ENCODE measurements at regions not wholly inside any gene's neighbourhood (a gene's known extent, or its start where the extent isn't known, plus 50 kb on each side); places are given as distances from the start of the nearest gene placed in this dataset.
"Not testable (repeated sequence)": the region's sequence is repeated elsewhere in the genome, so short reads cannot be mapped to it uniquely, and the experiment has no call there.

DNA sequence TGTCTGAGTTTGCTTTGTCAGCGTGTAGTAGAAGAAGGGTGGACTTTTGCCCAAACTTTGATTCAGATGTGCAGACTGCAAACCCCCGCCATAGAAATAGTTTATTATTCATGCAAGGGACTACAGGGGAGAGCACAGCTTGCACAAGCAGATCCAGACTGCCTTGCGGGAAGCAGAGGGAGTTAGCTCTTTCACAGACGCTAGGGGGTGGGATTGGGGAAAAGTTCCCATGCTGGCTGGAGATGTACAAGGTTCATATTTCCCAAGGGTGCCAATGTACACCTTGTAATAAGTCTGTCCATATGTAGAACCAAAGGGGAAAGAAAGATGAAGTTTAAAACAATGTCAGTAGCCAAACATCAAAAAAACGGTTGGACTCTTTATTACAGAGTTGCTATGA, 749.7 kb upstream of the COX7C start:
- DNase-seq: no peak

DNA sequence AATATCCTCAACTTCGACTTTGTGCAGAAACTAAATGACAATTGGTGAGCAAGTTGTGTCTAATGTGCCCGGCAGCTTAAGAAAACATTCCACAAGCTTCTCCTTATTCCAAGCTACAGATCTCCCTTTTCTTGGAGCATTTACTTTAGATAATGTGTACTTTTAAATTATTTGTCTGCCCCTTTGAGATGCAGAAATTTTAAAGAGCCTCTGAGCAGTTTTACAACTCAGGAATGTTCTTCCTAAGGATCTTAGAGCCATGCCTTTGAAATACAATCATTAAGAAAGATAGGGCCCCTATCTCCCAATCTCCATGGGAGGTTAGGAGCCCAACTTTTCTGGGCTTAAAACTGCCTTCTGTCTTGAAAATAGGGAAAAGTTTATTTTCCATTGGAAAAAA, 723.7 kb upstream of the COX7C start:
- no peak for DNase-seq

DNA sequence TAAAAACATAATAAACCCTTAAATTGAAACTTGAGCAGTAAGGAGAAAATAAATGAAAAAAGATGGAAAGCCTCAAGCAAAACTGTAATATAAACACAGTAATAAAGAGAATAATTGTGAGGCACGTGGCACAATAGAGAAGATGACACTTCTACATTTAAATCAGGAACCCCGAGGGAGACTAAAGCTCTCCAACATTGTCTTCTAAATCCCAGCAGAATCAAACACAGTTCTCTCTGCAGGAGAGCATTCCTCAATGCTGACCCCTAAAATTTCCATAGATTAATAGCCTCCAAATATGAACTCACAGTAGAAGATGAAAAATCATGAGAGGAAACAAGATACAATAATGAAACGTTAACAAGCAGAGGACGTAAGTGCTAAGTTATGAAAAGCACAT, 721.2 kb upstream of the COX7C start:
- no peak for DNase-seq

DNA sequence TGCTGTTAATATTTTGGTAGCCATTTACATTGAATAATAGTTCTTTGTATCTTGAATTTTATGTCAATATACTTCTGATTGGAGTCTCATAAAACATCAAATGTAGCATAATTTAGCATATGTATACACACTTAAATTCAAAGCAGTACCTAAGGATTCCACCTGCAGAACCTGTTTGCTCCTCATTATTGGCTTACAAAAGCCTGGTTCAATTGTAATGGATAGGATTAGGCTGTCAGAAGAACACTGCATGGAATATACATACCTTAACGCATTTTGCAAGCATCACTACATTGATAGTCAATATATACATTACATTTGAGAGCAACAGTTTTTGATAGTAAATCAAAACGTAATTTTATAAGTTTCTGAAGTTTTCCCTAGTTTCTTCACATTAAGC, 711.3 kb upstream of the COX7C start:
- no peak for DNase-seq

DNA sequence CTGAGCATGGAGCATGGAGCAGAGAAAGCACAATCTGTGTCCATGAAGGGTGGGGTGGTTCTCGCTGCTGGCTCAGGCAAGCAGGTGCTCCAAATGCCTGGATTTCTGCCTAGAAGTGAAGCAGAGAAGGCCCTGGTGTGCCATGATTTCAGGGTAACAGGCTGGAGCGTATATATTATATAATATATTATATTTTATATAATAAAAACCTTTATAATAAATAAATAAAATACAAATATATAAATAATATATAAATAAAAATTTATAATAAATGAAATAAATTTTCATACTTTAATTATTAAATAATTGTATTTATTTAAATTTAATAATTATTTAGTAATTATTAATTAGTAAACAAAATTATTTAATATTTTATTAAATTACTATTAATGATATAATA, 707.4 kb upstream of the COX7C start:
- DNase-seq: no peak

DNA sequence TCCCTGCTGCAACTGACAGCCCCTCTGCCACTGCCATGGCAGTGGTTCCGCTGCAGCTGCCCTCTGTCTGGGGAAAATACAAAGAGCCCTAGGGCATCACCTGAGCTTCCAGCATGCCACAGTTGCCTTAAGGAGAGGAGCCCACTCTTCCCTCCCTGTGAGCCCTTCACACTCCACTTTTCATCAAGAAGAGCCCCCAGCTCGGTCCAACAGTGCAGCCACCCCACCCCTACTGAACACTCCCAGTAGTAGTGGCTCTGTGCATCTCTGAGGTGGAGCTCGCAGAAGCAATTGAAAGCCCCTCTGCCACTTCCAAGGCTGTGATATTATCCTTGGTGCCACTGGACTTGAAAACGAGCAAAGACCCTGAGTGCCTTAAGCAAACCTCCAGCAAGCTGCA, 696.8 kb upstream of the COX7C start:
- no peak for DNase-seq

DNA sequence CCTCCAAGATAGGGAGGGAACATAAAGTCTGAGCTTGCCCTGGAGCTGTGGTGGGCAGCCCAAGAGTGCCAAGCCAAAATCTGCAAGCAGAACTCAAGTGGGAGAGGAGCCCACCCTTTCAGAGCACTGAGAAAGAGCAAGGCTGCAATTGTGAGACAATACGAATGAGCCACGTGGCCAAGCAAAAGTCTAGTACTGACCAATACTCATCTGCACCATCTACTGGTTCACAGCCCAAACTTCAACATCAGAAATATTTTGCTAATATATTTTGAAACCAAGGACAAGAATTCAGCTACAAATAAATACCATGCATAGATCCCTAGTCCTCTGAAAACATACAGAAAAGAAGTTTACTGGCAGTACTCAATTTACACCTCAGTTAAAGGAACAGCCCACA, 696.2 kb upstream of the COX7C start:
- DNase-seq: no peak

DNA sequence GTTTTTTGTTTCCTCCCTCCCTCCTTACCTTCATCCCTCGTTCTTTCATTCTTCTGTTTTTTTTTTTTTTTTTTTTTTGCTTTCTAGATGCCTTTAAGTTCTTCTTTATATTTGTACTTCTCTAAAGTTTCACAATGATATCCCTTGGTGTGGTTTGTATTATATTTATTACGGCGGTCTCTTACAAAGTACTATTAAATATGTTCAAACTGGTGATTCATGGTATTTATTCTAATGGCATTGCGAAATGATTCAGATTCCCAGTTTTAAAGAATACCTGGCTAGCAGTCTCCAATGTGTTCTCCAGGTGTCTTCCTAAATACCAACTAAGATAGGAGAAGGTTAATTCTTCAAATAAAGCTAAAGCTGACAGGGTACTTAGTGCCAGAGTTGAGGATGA, 690.1 kb upstream of the COX7C start:
- no peak for DNase-seq

DNA sequence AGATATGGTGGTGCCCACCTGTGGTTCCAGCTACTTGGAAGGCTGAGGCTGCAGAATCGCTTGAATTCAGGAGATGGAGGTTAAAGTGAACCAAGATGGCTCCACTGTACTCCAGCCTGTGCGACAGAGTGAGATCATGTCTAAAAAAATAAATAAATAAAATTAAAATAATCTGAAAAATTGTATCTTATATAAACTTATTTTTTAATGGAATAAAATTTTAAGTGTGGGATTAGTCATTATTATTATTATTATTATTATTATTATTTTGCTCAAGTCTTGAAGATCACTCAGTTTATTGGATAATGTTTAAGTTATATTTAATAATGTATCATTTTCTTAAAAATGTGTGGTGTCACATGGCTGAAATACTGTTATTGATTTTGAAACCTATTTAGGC, 688.0 kb upstream of the COX7C start:
- DNase-seq: no peak

DNA sequence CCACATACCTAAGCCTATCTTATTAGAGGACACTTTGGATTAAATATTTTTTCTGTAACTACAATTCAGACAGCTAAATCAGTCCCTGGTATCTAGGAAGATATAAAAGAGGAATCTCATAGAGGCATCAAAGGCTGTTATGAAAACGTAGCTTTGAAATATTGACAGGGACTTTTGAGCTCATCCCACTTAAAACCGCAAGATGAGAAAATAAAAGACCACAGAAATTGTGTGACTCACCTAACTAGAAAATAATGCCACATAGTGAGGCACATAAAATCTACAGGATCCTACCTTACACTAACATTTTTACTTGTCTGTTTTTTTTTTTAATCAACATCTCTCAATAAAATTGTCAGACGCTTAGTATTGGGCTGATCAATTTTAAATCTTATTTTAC, 686.5 kb upstream of the COX7C start:
- DNase-seq: no peak

DNA sequence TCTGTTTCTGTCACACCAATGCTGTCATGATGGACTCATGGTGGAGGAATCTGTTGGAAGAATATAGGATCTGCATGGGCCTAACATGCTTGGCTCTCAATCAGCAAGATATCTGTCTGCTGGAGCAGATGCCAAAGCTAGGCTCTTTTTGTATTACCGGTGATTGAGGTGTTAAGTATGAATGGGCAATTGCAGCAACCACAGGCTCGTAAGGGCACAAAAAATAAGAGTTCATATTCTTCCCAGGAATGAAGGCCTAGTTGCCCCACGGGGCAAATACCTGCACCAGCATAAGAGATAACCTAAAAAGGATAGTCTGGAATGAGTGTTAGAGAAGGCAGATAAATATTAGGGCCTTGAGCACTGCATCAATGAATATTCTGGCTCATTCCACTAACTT, 679.5 kb upstream of the COX7C start:
- DNase-seq: no peak

DNA sequence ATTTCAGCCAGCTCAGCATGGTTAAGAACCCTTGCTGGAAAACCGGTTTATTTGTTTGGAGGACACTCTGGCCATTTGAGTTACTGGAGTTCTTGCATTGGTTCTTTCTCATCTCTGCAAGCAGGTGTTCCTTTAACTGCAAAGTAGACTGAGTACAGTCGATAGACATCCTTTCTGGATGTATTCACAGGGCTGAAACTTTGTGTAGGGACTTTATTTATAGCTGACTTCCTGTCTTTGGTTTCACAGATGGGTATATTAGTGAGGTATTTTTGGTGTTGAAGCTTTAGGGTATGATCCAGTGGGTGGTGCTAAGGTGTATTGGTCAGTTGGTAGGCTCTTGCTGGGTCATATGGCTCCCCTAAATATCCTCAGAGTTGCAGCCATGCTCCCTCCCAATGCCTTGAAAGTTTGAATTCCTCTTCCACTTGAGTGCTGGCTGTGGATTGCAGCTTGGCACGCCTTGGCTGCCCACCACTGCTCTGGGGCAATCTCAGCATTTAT, 666.0 kb upstream of the COX7C start:
- no peak for DNase-seq

DNA sequence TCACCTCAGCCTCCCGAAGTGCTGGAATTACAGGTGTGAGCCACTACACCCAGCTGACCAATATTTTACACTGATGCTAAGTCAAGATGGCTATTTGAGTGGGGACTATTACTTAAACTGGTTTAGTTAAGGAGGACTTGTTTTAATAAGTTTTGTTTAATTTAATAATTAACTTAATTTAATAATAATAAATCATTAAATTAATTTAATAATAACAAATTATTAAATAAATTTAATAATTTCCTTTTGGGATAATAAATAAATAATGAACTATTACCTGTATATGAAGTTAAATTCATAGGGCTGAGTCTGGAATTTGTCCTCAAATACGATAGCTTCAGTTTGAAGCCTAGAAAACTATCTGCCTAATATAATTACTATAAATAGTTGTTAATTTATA, 665.1 kb upstream of the COX7C start:
- DNase-seq: no peak

DNA sequence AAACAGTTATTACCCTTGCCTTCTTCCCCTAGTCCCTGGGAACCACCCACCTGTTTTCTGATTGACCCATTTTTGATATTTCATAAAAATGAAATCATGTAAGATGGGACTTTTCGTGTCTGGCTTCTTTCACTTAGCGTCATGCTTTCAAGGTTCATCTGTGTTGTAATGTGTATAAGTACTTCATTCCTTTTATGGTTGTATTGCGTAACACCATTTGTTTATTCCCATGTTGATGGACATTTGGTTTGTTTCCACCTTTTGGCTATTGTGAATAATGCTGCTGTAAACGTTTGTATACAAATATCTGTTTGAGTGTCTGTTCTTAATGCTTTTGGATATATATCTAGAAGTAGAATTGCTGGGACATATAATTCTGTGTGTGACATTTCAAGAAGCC, 650.1 kb upstream of the COX7C start:
- no peak for DNase-seq

DNA sequence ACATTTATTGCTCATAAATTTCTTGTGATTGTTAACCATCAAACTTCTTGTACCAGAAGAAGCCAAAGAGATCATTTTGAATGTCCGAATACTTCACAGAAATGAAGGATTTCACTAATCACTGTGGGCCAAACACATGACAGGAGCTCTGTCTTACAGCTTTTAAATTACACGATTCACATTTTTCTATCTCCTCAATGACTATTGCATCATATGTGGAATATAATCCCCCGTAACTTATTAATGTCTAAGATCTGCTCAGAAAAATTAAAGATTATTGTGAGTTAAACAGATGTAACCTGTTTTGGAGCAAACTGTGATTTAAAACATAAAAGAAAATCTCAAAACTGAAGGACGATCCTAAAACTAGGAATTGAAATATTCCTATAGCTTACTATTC, 645.2 kb upstream of the COX7C start:
- DNase-seq: no peak

DNA sequence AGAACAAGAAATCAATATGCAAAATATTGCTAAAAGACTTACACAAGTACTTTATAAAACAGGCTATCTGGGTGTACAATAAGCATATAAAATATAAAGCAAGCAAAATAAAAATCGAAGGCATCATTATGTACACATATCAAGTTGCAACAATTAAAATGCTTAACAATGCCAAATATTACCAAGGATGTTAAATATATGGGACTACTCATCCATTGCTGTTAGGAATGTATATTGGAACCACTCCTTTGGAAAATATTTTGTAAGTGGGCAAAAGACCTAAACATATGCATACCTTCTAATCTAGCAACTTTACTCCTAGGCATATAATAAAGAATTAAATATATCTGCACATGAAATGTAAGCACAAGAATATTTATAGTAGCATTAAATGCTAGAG, 632.6 kb upstream of the COX7C start:
- DNase-seq: no peak

DNA sequence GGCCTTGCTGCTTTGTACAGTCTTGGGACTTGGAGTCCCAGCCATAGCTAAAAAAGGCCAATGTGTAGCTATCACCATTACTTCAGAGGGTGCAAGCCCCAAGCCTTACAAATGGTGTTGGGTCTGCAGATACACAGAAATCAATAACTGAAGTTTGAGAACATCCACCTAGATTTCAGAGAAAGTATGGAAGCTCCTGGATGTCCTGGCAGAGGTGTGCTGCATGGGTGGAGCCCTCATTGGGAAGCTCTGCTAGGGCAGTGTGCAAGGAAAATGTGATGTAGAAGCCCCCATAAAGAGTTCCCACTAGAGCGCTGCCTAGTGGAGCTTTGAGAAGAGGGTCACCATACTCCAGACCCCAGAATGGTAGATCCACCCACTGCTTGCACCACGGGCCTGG, 626.7 kb upstream of the COX7C start:
- DNase-seq: no peak

DNA sequence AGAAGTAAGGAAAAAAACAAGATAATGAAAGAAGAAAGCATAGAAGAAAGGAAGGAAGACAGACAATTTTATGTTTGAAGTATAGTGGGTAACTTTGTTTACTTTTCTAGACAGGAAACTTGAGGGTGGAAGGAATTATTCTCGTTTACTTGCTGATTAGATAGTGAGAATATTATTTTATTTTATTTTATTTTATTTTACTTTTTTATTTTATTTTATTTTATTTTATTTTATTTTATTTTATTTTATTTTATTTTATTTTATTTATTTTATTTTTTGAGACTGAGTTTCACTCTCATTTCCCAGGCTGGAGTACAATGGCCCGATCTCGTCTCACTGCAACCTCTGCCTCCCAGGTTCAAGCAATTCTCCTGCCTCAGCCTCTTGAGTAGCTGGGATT, 623.1 kb upstream of the COX7C start:
- DNase-seq: not testable (repeated sequence)

DNA sequence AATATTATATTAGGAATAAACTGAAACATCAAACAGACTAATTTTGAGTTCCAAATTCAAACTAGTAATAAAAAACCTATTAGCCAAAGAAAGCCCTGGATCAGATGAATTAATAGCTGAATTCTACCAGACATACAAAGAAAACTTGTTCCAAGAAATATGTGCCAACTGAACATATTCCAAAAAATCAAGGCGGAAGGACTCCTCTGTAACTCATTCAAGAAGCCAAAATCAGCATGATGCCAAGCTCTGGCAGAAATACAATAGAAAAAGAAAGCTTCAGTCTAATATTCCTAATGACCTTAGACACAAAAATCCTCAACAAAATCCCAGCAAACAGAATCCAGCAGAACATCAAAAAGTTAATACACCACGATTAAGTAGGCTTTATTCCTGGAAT, 619.1 kb upstream of the COX7C start:
- no peak for DNase-seq

DNA sequence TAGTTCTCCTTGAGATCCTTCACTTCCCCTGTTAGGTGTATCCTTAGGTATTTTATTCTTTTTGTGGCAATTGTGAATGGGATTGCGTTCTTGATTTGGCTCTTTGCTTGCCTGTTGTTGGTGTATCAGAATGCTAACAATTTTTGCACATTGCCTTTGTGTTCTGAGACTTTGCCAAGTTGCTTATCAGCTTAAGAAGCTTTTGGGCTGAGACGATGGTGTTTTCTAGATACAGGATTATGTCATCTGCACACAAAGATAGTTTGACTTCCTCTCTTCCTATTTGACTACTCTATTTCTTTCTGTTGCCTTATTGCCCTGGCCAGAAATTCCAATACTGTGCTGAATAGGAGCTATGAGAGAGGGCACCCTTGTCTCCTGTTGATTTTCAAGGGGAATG, 609.4 kb upstream of the COX7C start:
- no peak for DNase-seq

DNA sequence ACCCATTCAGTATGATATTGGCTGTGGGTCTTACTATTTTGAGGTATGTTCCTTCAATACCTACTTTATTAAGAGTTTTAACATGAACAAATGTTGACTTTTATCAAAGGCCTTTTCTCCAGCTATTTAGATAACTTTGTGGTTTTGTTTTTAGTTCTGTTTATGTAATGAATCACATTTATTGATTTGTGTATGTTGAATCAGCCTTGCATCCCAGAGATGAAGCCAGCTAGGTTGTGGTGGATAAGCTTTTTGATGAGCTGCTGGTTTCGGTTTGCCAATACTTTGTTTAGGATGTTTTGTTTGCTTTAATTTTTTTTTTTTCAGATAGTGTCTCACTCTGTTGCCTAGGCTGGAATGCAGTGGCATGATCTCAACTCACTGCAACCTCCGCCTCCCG, 609.0 kb upstream of the COX7C start:
- no peak for DNase-seq

DNA sequence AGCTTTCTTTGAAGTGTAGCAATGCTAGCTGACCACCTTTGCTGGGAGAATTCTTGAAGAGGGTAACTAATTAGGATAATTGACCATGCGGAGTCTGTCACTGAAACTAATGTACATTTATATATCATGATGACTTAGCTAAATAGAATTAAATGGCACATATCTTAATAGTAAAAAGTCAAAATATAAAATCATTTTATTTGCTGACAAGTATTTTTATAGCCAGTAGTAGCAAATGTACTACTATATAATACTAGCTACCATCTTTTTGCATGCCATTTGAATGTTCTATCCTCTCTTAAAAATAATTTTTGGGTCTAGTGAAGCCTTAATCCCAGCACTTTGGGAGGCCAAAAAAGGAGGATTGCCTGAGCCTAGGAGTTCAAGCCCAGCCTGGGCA, 605.8 kb upstream of the COX7C start:
- DNase-seq: no peak

DNA sequence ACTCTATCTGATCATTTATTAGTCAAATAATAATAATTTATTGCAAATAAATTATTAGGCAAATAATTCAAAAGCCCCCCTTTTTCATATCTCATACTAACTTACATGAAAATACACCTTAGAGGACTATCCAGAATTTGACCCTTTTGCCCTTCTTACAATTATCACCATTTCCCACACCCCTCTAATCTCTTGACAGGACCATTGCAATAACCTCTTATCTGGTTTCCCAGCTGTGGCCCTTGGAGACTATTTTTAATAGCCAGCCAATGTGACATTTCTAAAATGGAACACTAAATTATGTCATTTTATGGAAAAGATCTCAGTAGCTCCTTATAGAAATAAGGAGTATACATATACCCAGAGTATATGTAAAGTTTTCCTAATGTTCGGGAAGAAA, 588.4 kb upstream of the COX7C start:
- no peak for DNase-seq

DNA sequence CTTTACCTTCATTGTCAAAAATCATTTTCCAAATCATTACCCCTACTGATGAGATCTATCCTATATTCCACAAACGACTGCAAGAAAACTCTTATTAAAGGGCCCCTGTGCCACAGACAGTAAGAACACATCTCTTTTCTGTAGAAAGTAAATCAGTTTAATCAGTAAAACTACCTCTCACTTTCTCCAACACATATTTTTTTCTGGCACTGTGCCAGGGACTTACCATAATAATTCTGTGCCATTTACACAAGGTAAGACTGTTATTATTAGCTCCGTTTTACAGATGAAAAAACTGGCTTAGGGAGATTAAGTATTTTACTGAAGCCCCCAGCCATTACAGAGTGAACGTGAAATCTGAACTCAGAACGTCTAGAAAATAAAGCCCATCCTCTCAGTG, 587.0 kb upstream of the COX7C start:
- DNase-seq: no peak

DNA sequence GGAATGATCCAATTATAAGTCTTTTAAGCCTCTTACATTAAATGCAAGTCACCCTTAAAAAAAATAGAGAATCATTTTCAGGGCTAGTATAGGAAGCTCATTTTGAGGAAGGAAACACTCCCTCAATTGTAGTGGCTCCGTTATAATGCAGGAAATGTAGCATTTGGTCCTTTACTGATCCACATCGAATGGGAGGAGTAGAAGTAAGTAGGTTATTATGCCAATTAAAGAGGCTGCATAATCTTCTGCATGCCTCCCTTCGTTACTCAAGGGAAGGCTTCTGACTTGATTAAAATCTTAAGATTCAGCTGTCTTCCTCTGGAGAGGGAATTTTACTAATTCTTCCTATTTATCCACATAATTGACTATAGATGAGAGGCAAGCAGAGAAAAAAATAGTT, 579.2 kb upstream of the COX7C start:
- DNase-seq: no peak

DNA sequence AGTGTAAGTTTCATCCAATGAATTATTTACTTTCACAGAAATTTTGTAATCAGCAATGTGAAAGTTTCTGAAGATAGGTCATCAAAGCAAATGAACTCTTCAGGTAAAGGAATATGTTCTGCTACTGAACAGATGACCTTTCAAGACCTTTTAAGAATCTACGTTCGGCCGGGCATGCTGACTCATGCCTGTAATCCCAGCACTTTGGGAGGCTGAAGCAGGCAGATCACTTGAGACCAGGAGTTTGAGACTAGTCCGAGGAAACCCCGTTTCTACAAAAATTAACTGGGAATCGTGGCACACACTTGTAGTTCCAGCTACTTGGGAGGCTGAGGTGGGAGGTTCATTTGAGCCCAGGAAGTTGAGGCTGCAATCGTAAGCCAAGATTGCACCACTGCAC, 578.4 kb upstream of the COX7C start:
- no peak for DNase-seq

Data from T-helper 2 cell (primary cell).